ENCODE measurements at regions not wholly inside any gene's neighbourhood (a gene's known extent, or its start where the extent isn't known, plus 50 kb on each side); places are given as distances from the start of the nearest gene placed in this dataset.

- ATAC-seq, result no peak
- POLR2A ChIA-PET, result no interaction called here
- no peaks in the 10 kb centered on the region for H3K9me3 ChIP-seq (ENCODE audit: control insufficient read depth, insufficient read depth, low read depth, low read length)
- DNase-seq (ENCODE audit: low read depth, low spot score), result no peak
- H3K4me3 ChIP-seq (ENCODE audit: low read depth in 2 of 2, low read length in 2 of 2), result no peak overlapping the region
- intact Hi-C loops (cut with micrococcal nuclease; ENCODE audit: unreplicated experiment) (no loop called here), in situ Hi-C loops (cut with HindIII; ENCODE audit: low pct_unique_long_range_greater_than_20kb, low sequenced_read_pairs) (no loop called here)
- CTCF ChIA-PET, result no interaction called here
- BruUV-seq (replicated peaks), result no TSS peak
- no peaks in the 10 kb centered on the region; the same call in 1 of the 2 replicates for H3K27me3 ChIP-seq (ENCODE audit: control insufficient read depth, insufficient read depth, low read length)
- no peaks in the 10 kb centered on the region for H3K36me3 ChIP-seq (ENCODE audit: control insufficient read depth, insufficient read depth, low read length)
- no peaks in the 10 kb centered on the region for H3K4me1 ChIP-seq (ENCODE audit: control insufficient read depth, insufficient read depth, low read length)
- H3K27ac ChIP-seq (ENCODE audit: low read length), result no peak overlapping the region
- TF ChIP-seq SIN3A (IDR thresholded peaks at IDR 0.05; ENCODE audit: borderline replicate concordance, insufficient read depth, low read depth, low read length), result no peak
- TF ChIP-seq CTCF (IDR thresholded peaks at IDR 0.05), result no peak
- TF ChIP-seq TCF7L2 (IDR thresholded peaks at IDR 0.05; ENCODE audit: low read depth, low read length), result no peak
- no peak for TF ChIP-seq POLR2AphosphoS5 (IDR thresholded peaks at IDR 0.05; ENCODE audit: low read depth, low read length)
- TF ChIP-seq REST (IDR thresholded peaks at IDR 0.05; ENCODE audit: insufficient read depth in 1 of 2, low read depth in 2 of 2, low read length in 1 of 2), result no peak
Measured at GRCh38 chr16:86442703-86443102, 67.6 kb upstream of the FOXF1 start.

GRCh38 chr16:86443508-86444147 is 66.7 kb upstream of the FOXF1 start:
- intact Hi-C loops (cut with micrococcal nuclease; ENCODE audit: unreplicated experiment), result no loop called here
- Histone ChIP-seq H3K4me3 (ENCODE audit: low read depth in 2 of 2, low read length in 2 of 2) (no peak overlapping the region), H3K36me3 (ENCODE audit: control insufficient read depth, insufficient read depth, low read length) (no peaks in the 10 kb centered on the region), H3K27me3 (ENCODE audit: control insufficient read depth, insufficient read depth, low read length) (no peaks in the 10 kb centered on the region; the same call in 1 of the 2 replicates), H3K27ac (ENCODE audit: low read length) (no peak overlapping the region), H3K4me1 (ENCODE audit: control insufficient read depth, insufficient read depth, low read length) (no peaks in the 10 kb centered on the region), H3K9me3 (ENCODE audit: control insufficient read depth, insufficient read depth, low read depth, low read length) (no peaks in the 10 kb centered on the region)
- CTCF ChIA-PET, result no interaction called here
- in situ Hi-C loops (cut with HindIII; ENCODE audit: low pct_unique_long_range_greater_than_20kb, low sequenced_read_pairs), result no loop called here
- POLR2A ChIA-PET, result no interaction called here
- no TSS peak for BruUV-seq (replicated peaks)
- ATAC-seq, result no peak
- TF ChIP-seq REST (IDR thresholded peaks at IDR 0.05; ENCODE audit: insufficient read depth in 1 of 2, low read depth in 2 of 2, low read length in 1 of 2) (no peak), POLR2AphosphoS5 (IDR thresholded peaks at IDR 0.05; ENCODE audit: low read depth, low read length) (no peak), TCF7L2 (IDR thresholded peaks at IDR 0.05; ENCODE audit: low read depth, low read length) (no peak), CTCF (IDR thresholded peaks at IDR 0.05) (no peak), SIN3A (IDR thresholded peaks at IDR 0.05; ENCODE audit: borderline replicate concordance, insufficient read depth, low read depth, low read length) (no peak)
- DNase-seq (ENCODE audit: low read depth, low spot score), result no peak

All from Panc1 (cell line).